Cerebellar cortex (tissue), 1 donor: ENCODE measurements at regions not wholly inside any gene's neighbourhood (a gene's known extent, or its start where the extent isn't known, plus 50 kb on each side); places are given as distances from the start of the nearest gene placed in this dataset.
A peak's percentile ranks its signal among the peaks of the same experiment; 100 is the strongest.
"Not testable (repeated sequence)": the region's sequence is repeated elsewhere in the genome, so short reads cannot be mapped to it uniquely, and the experiment has no call there.

Source experiments
- DNase-seq: peaks from one replicate; pipeline ENCODE4 v3.0.0-alpha.2; 2015; ENCODE audit warnings: low spot score

DNA sequence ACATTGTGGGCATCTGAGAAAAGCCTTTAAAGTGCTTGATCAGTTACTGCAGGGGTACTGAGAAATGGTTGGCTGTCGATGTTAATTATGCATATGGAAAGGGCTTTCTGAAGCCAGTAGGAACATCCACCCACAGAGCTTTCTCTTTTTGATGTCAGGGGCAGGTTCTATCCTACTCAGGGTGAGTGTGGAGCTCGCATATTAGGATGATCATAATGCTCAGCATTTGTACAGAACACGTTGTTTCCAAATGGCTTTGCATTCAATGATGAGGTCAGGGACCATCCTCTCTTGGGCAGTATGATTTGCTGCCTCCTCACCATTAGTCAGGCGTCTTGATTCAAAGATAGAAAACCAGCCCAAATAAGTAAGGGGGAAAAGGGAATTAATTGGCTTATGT lies 141.9 kb downstream of the HMHB1 start:
- DNase-seq, result no peak

DNA sequence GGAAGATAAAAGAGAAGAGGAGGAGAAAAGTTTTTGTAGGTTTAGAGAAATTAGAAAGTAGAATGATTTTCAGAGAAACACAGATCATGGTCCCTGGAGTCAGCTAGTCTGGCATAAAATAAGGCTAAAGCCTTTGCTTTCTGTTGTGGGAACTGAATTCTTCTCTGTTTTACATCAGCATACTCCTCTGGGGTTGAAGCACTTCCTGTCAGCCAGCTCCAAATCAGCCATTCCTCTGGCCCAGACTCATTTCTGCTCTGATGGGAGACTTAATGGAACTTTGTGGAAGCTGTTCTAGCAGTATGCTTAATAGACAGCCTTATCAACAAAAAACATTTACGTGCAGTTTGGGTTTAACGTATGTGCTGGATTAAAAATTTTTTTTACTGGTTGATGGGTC lies 143.2 kb downstream of the HMHB1 start:
- DNase-seq, result no peak

DNA sequence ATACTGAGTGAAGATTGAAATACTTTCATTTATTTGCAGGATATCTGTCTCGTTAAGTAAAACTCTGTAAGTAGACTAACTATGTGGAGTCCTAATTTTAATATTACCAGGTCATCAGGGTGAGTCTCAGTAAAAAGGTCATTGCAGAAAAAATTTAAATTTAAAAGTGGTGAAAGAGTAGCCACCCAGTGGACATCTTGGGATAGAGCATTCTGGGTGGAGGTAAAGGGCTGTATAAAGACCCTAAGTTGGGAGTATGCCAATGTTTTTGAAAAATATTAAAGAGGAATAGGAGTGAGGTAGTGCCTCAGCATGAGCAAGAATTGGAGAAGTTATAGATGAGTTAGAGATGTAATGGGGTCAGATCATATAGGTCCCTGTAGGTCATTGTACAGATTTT lies 145.5 kb downstream of the HMHB1 start:
- no peak for DNase-seq

DNA sequence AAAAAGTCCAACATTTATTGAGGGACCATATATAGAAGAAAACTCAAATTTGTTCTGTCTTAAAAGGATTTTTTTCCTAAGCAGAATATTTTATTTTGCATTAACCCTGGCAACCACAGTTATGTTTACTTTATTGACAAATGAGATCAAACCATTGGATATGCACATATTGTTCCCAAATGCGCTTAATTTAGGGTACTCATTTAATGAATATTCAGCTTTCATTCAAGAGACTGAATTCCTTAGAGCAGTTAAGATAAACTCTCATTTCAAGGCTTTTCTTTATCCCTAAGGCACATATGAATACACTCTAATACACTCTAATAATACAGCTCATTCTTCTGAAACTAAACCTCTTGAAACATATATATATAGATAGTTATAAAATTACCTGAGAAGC lies 150.2 kb downstream of the HMHB1 start:
- no peak for DNase-seq

DNA sequence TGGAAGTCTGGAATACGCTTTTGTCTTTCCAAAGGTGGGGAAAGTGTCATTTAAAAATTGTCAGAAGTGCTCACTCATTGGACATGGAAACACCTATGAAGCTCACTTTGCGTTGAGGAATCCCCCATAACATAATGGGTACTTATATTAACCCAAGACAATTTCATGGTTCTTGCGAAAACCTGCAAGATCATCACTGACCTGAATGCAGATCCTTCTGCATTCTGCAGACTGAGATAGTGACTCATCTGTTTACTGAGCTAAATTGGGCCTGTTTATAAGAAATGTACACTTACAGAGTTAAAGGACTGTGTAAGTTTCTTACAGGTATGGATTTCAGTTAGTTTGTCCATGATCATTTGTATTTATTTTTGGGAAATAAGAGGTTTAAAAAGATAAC lies 153.0 kb downstream of the HMHB1 start:
- DNase-seq, result no peak

DNA sequence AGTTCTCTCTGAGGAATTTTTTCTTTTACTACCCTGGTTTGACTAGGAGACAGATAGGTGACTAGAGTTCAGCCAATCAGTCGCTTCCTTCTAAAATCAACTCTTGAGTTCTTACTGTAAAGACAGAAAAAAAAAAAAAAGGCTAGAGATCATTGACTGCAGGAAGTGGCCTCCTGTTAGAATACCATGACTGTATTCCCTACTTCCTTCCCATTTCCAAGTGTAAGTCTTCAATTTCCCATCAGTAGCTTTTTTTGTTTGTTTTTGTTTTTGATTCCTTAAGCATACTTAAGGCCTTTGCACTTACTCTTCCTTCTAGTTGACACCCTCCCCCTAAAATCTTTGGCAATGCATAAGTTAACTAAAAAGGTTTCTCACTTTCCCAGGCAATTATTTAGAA lies 154.3 kb downstream of the HMHB1 start:
- DNase-seq, result no peak

DNA sequence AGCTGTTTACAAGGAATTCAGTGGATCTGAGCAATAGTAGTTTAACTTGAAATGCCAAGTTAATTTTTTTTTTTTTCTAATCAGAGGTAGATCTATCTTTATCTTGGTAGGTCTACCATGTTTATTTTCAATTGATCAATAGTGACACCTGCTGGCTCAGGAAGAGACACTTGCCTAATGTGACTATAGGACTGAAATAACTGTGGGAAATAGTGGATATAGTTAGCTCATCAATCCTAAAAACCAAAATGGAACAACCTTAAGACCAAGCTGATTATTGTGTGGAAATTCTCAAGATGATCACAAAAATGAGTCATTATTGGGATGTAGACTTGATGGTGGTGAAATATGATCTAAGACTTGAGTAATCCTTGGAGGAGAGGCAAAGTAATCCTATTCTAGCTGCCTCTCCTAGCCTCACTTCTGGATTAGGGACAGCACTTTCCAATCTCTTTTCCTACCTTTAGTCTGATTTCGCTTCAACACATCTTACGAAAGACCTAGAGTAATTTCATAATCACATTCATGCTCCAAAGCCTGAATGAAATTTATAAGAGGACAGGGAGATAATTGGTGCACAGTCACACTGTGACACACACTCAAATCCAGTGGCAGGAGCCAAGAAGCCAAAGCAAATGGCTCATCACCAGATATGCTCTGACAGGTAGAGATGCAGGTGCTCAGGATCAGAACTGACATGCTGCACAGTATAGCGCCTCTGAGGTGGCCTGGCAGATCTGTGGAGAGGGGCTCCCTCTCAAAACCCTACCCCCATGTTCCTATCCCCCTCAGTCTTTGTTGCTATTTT lies 156.3 kb downstream of the HMHB1 start:
- peak; percentile 34 for DNase-seq

DNA sequence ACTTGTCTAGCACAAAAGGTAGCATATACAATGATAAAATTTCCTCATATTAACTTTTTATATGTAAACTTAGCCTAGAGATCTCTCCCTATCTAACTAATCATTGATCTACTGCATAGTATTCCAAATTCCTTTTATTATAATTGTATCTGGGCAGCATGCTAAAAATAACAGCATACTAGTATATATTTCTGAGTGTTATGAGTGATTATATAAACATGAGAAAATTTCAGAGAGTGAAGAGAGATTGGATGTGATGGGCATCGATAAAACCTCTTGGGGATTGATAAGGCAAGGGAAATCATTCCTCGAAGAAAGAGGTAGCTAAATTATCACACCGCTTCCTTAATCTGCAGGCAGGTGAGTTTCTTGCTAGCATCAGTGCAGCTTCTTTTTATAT lies 158.2 kb downstream of the HMHB1 start:
- DNase-seq, result no peak

DNA sequence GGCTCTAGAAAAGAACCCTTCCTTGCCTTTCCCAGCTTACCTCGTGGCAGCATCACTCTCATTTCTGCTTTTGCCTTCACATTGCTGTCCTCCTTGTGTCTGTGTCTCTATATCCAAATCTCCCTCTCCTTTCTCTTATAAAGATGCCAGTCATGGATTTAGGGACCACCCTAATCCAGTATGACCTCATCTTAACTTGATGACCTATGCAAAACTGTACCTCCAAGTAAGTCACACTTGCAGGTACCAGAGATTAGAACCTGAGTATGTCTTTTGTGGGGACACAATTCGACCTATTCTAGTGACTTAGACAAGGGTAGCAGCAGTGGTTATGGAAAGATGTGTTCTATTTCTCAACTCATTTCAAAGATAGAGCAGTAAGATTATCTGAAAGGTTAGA lies 160.1 kb downstream of the HMHB1 start:
- DNase-seq, result no peak

DNA sequence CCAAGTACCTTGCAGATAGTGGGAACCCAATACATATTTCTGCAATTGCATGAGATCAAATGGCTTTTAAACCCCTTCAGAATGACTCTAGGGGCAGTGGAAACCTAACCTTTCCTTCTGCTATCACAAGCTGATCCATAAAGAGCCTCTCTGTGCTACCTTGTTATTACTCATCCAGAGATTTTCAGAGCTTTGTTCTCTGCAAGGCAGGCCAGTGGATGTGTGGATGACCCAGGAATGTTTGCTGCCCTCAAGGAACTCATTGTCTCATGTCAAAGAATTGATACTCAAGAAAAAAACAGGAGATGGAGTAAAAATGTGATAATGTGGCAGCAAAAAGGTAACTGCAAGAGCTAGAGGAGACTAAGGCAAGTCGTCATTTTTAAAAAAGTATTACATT lies 164.1 kb downstream of the HMHB1 start:
- no peak for DNase-seq

DNA sequence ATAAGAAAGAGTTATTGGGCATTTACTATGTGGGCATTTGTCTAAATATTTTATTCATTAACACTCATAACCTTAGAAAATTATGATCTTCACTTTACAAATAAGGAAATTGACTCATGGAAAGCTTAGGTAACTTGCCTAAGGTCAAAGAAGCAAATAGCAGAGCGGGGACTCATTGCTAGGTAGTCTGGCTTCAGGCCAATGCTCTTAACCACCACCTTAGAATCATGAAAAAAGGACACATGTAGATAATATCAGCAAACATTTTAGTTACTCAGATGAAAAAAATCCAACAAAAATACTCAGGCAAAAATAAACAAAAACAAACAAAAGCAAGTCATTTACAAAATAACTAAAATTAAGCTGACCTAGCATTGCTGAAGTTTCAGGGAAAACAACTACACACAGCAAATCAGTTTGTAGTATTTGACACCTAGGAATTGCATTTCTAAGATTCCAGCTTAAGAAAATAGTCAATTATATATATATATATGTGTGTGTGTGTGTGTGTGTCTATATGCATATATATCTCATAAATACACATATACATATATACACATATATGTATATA lies 166.0 kb downstream of the HMHB1 start:
- DNase-seq, result no peak

DNA sequence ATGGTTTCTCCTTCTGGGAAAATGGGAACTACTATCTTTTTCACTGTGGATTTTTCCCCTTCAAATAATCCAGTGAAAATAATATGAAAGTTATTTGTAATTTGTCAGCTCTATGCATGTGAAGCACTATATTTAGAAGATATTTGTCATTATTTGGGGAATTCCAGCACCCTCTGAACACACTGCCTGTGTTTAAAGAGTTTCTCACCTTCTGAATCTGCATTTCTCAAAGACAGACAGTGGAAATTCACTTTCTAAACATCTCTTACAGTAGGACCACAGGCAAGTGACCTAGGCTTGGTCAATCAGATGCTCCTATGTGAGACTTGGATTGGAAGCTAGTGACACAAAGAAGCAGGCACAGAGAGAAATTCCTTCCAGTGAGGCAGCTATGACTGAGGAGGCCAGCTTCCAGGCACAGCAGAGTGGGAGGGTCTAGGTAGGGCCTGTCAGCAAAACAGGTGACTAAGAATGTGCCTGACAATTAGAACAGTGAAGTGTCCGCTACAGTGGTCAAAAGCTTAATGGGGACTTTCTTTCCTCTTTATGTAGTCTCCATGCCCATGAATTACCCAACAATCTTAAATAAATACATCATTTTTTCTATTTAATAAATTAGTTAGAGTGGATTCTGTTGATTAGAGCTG lies 167.2 kb downstream of the HMHB1 start:
- no peak for DNase-seq

DNA sequence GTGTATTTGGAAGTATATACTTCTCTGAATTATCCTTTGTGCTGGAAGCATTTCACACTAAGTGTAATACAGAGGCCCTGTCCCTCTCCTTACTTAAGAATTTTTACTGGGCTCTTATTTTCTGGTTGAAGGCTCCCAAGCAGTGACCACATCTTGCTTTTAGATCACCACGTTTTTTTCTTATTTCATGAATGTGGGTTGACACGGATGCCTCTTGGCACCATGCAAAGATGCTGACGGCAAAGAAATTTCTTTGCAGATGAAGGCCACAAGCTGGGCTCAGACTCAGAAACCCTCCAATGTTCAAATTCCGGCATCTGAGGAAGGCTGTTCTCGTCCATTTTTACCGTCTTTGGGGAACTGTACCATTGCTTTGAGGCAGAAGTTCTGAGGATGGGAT lies 168.5 kb downstream of the HMHB1 start:
- DNase-seq, result no peak

DNA sequence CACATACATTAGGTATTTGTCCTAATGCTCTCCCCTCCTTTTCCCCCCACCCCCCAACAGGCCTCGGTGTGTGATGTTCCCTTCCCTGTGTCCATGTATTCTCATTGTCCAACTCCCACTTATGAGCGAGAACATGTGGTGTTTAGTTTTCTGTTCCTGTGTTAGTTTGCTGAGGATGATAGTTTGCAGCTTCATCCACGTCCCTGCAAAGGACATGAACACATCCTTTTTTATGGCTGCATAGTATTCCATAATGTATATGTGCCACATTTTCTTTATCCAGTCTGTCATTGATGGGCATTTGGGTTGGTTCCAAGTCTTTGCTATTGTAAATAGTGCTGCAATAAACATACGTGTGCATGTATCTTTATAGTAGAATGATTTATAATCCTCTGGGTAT lies 171.0 kb downstream of the HMHB1 start:
- not testable (repeated sequence) for DNase-seq

DNA sequence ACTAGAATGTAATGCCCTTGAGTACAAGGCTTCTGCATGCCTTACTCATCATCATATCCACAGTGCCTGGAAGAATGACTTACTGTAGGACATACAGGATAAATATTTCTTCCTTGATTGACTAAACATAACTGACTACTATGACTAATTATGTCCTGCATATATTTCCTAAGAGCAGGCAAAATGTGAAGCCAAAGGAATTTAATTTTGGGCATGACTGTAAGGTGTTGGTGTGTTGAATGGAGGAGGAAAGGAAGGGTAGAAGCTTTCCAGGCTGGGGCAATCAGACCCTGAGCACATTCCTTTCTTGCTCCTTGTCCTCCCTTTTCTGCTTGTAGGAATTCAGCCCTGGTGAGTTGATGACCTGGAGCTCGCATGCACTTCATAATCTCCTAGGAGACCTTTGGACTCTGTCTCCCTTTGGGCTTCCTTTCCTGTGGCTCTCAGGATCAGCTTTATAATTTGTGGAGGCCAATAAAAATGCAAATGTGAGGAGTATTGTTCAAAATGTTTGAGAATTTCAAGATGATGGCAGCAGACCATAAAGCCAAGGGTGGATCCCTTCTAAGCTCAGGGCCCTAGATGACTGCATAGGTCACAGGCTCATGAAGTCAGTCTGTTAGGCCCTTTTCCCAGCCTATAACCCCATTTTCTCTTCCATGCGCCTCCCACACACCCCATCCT lies 174.0 kb downstream of the HMHB1 start:
- DNase-seq, result no peak

DNA sequence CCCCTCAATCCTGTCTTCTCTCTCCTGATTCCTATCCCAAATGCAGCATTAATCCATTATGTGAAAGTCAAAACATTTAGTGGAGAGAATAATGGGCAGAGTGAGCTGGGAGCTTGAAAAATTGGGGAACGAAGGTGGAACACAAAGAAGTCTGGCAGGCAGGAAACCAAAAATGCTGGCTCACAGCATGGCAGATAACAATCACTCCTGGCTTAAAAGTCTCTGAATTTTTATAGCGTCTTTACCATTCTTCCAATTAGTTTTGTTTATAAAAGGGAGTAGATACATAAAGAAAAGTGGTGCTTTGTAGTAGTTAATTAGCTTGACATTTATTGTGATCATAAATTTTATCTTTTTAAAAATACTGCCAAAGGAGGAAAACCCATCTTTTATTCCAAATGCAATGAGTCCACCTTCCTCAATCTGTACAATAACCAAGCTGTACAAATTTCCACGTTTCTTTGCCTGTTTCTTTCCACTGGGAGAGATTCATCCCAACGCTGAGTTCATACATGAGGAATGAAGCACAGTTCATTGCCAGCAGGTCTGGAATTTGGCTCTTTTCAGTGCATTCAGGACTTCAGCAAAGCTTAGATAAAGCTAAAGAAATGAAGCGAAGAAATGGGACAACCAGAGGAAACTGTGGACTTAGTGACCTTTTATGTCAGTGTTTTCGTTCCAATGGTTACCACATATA lies 174.7 kb downstream of the HMHB1 start:
- DNase-seq, result no peak

DNA sequence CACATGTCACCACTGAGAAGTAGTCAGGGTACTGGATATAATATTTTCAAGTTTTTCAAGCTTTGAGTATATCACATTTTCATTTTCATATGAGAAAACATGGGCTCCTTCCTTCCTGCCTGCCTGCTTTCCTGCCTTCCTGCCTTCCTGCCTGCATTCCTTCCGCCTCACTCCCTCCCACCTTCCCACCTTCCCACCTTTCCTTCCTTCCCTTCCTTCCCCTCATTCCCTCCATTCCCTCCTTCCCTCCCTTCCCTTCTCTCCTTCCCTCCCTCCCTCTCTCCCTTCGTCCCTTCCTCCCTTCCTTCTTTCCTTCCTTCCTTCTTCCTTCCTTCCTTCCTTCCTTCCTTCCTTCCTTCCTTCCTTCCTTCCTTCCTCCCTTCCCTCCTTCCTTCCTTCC lies 175.3 kb downstream of the HMHB1 start:
- no peak for DNase-seq

DNA sequence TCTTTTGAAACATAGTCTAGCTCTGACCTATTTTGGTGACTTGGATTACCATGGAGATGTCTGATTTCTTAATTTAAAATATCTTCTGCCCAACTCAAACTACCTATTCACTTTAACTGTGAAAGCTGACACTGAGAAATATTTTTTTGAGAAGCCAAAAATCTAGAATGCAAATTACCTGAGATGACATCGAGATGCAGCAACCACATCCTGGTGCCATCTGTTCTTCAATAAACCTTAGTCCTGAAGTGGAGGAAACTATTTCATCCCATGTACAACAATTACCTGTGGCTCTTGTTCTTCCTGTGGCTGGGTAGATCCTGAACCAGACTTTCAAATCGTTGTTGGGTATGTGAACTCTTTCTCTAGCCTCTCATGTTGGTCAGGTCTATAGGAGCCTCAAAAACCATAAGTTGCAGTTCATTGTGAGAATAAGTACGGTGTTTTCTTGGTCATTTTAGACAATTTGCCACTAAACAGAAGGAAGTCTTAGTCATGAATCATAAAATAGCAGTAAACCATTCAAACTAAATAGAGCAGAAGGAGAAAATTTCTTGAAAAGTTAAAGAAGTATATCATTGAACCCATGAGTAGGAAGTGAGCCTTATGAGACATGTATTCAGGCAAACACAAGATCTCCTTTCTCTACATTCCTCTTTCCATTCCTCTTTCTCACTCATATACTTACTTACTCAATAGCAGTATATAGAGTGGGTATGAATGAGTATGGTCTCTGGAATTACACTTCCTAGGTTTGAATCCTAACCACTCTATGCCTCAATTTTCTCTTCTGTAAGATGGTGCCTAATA lies 176.0 kb downstream of the HMHB1 start:
- DNase-seq, result no peak

DNA sequence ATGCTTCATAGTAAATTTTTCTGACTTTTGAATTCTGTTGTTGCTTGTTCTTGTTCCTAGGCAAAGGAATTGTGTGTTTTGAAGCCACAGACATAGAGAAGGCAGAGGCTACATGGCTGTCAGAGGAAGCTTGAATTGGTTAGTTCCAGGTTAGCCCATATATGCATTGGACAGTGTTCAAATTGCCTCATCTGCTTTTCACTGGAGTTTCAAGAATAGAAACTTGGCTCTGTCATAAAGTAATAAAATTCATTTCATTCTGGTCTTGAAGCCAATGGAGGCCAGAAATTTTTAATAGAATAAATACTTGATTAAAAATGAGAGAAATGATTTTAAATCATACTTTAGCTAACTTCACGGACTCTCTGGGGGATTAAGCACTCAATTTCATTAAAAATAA lies 178.0 kb downstream of the YIPF5 start:
- DNase-seq, result no peak

DNA sequence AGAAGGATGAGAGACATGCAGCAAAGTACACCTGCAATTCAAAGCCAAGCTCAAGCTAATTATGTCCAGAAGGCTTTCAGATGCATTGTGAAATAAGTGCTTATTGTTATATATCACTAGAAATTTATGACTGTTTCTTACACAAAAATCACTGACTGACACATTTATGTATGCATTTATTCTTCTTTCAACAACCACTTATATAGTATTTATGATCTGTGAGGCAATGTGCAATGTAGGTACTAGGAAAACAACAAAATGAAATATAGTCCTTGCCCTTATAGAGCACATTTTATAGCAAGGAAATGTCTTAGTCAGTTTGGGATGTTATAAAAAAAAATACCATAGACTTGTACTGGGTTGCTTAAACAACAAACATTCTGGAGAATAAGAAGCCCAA lies 167.6 kb downstream of the YIPF5 start:
- no peak for DNase-seq

DNA sequence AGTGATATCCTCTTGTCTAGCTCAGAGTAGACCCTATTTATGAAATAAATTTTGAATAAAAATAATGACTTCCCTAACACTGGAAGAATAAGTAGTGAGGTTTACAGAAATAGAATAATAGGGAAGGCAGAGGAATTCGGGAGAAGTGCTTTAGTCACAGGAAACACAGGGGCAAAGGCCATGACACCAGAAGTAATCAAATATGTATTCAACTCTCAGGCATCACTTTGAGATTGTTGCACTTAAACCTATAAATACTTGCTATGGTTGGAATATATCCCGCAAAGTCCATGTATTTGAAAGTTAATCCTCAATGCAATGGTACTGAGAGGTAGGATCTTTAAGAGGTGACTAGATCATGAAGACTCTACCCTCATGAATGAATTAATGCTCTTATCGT lies 166.8 kb downstream of the YIPF5 start:
- no peak for DNase-seq

DNA sequence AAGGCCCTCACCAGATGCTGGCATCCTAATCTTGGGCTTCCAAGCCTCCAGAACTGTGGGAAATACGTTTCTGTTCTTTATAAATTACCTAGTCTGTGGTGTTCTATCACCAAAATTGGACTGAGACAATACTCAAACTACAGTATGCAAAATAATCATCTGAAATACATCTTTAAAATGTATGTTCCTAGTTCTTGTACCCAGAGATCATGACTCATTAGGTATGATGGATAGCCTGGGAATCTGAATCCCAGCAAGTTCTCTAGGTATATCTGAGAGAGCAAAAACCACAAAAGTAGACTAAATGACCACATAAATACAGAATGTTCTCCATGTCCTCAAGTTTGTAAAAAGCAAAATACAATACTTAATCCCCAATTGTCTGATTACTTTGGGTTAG lies 166.3 kb downstream of the YIPF5 start:
- DNase-seq, result no peak
